GM19035 (cell line): ENCODE measurements at regions not wholly inside any gene's neighbourhood (a gene's known extent, or its start where the extent isn't known, plus 50 kb on each side); places are given as distances from the start of the nearest gene placed in this dataset.

Experiments used
- ATAC-seq: cut with Tn5 transposase; IDR thresholded peaks from one replicate; pipeline ENCODE4 v1.9.1; 2021; ENCODE audit not compliant: unreplicated experiment

GRCh38 chr3:66740260-66740659 lies 239.4 kb upstream of the LRIG1 start:
- ATAC-seq: no peak

GRCh38 chr3:66744521-66744920 lies 243.7 kb upstream of the LRIG1 start:
- no peak for ATAC-seq

GRCh38 chr3:66744986-66745385 lies 244.2 kb upstream of the LRIG1 start:
- ATAC-seq: no peak

GRCh38 chr3:66747261-66747660 lies 246.4 kb upstream of the LRIG1 start:
- no peak for ATAC-seq

- ATAC-seq: no peak
Measured at GRCh38 chr3:66747696-66748095, 246.9 kb upstream of the LRIG1 start.

- no peak for ATAC-seq
Measured at GRCh38 chr3:66748175-66748876, 247.5 kb upstream of the LRIG1 start.

- no peak for ATAC-seq
Measured at GRCh38 chr3:66751842-66752241, 246.3 kb upstream of the KBTBD8 start.

- ATAC-seq: no peak
Measured at GRCh38 chr3:66753670-66754069, 244.4 kb upstream of the KBTBD8 start.

GRCh38 chr3:66754613-66755012 lies 243.5 kb upstream of the KBTBD8 start:
- ATAC-seq: no peak

GRCh38 chr3:66755924-66756323 lies 242.2 kb upstream of the KBTBD8 start:
- ATAC-seq: no peak

GRCh38 chr3:66756468-66757036 lies 241.6 kb upstream of the KBTBD8 start:
- ATAC-seq: no peak

- no peak for ATAC-seq
Measured at GRCh38 chr3:66761093-66761780, 236.9 kb upstream of the KBTBD8 start.

- no peak for ATAC-seq
Measured at GRCh38 chr3:66762916-66763693, 235.0 kb upstream of the KBTBD8 start.

- no peak for ATAC-seq
Measured at GRCh38 chr3:66778107-66778506, 220.0 kb upstream of the KBTBD8 start.

GRCh38 chr3:66778777-66779176 lies 219.3 kb upstream of the KBTBD8 start:
- no peak for ATAC-seq

GRCh38 chr3:66785191-66785909 lies 212.8 kb upstream of the KBTBD8 start:
- ATAC-seq: no peak

GRCh38 chr3:66789580-66790237 lies 208.4 kb upstream of the KBTBD8 start:
- ATAC-seq: no peak

- no peak for ATAC-seq
Measured at GRCh38 chr3:66792086-66792485, 206.0 kb upstream of the KBTBD8 start.

- ATAC-seq: no peak
Measured at GRCh38 chr3:66795365-66795764, 202.7 kb upstream of the KBTBD8 start.

- no peak for ATAC-seq
Measured at GRCh38 chr3:66796343-66796742, 201.8 kb upstream of the KBTBD8 start.
